K562 (cell line): ENCODE measurements at regions not wholly inside any gene's neighbourhood (a gene's known extent, or its start where the extent isn't known, plus 50 kb on each side); places are given as distances from the start of the nearest gene placed in this dataset.

Experiments used
- C11orf30 ChIP-seq: fragments of 450-650 bp; IDR thresholded peaks from 2 replicates; pipeline ENCODE4 v1.6.1; 2016; ENCODE audit warnings: low read depth, mild to moderate bottlenecking
- ERF ChIP-seq: fragments of 450-650 bp; formaldehyde crosslinking; IDR thresholded peaks from 2 replicates; pipeline ENCODE4 v1.4.0; 2020; ENCODE audit warnings: mild to moderate bottlenecking, mixed read lengths
- ESRRB ChIP-seq: fragments of 250-450 bp; sonication (Bioruptor Pico); IDR thresholded peaks from 2 replicates; pipeline ENCODE4 v1.5.0; 2020; ENCODE audit warnings: mild to moderate bottlenecking, moderate library complexity, borderline replicate concordance
- ETV1 ChIP-seq: fragments of 450-650 bp; conservative IDR thresholded peaks from 2 replicates; pipeline ENCODE4 v1.6.1; 2016; ENCODE audit warnings: missing genetic modification characterization, control low read depth, low read depth, missing compliant biosample characterization
- GABPA ChIP-seq: fragments of 200-800 bp; sonication (Bioruptor generic); conservative IDR thresholded peaks from 2 replicates; pipeline ENCODE4 v1.6.1; 2016; ENCODE audit warnings: low read depth, missing genetic modification characterization, missing compliant biosample characterization
- HMG20B ChIP-seq: fragments of 250-450 bp; sonication (Bioruptor Pico); IDR thresholded peaks from 2 replicates; pipeline ENCODE4 v1.5.0; 2021; ENCODE audit warnings: mild to moderate bottlenecking
- JUND ChIP-seq, 2 experiments: IDR thresholded peaks; 2 replicates in 1 of 2; 3 replicates in 1 of 2; pipeline ENCODE4 v1.6.1; 2011; ENCODE audit warnings: borderline replicate concordance in 2 of 2, low read depth in 2 of 2, low read length in 2 of 2, improper control_type of control experiment in 1 of 2, missing biosample characterization in 1 of 2, missing genetic modification characterization in 1 of 2, missing genetic modification reagents in 1 of 2
- MAX ChIP-seq: sonication (generic); formaldehyde crosslinking; IDR thresholded peaks from 2 replicates; pipeline ENCODE4 v1.9.0; 2022; ENCODE audit warnings: mild to moderate bottlenecking, missing genetic modification reagents
- NR2C2 ChIP-seq, 2 experiments: fragments of 200-800 bp in 1 of 2; sonication (Bioruptor generic) in 1 of 2; sonication (generic) in 1 of 2; formaldehyde crosslinking in 1 of 2; IDR thresholded peaks; 2 replicates each; pipeline versions ENCODE4 v1.6.1 to v1.8.0; 2016 to 2022; ENCODE audit warnings: mild to moderate bottlenecking in 1 of 2, missing compliant biosample characterization in 1 of 2, missing genetic modification characterization in 1 of 2, missing genetic modification reagents in 1 of 2
- NRF1 ChIP-seq, 2 experiments: fragments of 450-650 bp; IDR thresholded peaks in 1 of 2; conservative IDR thresholded peaks in 1 of 2; 2 replicates each; pipeline ENCODE4 v1.6.1; 2014; ENCODE audit warnings: mild to moderate bottlenecking in 2 of 2
- TBL1XR1 ChIP-seq, 2 experiments: IDR thresholded peaks; 2 replicates each; pipeline ENCODE4 v1.6.1; 2012; ENCODE audit warnings: improper control_type of control experiment in 2 of 2, low read length in 2 of 2, mild to moderate bottlenecking in 1 of 2
- TRIM25 ChIP-seq: fragments of 450-650 bp; IDR thresholded peaks from 2 replicates; pipeline ENCODE4 v1.7.0; 2016; ENCODE audit warnings: borderline replicate concordance
- ZNF146 ChIP-seq: IDR thresholded peaks from one replicate; pipeline ENCODE4 v1.6.1; 2018; ENCODE audit warnings: missing compliant biosample characterization; ENCODE audit not compliant: unreplicated experiment
- ZNF23 ChIP-seq: fragments of 250-450 bp; sonication (Bioruptor Pico); IDR thresholded peaks from 2 replicates; pipeline ENCODE4 v1.4.0; 2020; ENCODE audit warnings: mild to moderate bottlenecking
- ZNF785 ChIP-seq: fragments of 250-450 bp; sonication (Bioruptor Pico); IDR thresholded peaks from 2 replicates; pipeline ENCODE4 v1.4.0; 2020; ENCODE audit warnings: mild to moderate bottlenecking
- TF ChIP-seq, protein P1 (sequence below): fragments of 200-800 bp; sonication (Bioruptor generic); IDR thresholded peaks from 2 replicates; pipeline ENCODE4 v1.6.1; 2017; ENCODE audit warnings: missing genetic modification characterization, missing compliant biosample characterization
- TF ChIP-seq, protein P2 (sequence below): sonication (generic); formaldehyde crosslinking; IDR thresholded peaks from 2 replicates; pipeline ENCODE4 v1.8.0; 2022; ENCODE audit warnings: mild to moderate bottlenecking, missing genetic modification reagents
- TF ChIP-seq, protein P3 (sequence below): fragments of 250-450 bp; sonication (Bioruptor Pico); IDR thresholded peaks from 2 replicates; pipeline ENCODE4 v1.4.0; 2020; ENCODE audit warnings: borderline replicate concordance

GRCh38 chr14:50045039-50045711 lies 71.2 kb downstream of the VCPKMT start (continued):
- TF ChIP-seq TBL1XR1 (IDR thresholded peaks at IDR 0.05; ENCODE audit: low read length in 2 of 2): no peak
- TF ChIP-seq, protein P1, sequence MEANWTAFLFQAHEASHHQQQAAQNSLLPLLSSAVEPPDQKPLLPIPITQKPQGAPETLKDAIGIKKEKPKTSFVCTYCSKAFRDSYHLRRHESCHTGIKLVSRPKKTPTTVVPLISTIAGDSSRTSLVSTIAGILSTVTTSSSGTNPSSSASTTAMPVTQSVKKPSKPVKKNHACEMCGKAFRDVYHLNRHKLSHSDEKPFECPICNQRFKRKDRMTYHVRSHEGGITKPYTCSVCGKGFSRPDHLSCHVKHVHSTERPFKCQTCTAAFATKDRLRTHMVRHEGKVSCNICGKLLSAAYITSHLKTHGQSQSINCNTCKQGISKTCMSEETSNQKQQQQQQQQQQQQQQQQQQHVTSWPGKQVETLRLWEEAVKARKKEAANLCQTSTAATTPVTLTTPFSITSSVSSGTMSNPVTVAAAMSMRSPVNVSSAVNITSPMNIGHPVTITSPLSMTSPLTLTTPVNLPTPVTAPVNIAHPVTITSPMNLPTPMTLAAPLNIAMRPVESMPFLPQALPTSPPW (CRISPR knock-in tag): peak; percentile 35; the same call in 1 of the 2 replicates
- TF ChIP-seq HMG20B (CRISPR knock-in tag): no peak
- TF ChIP-seq ZNF23: no peak
- no peak for TF ChIP-seq JUND (IDR thresholded peaks at IDR 0.05; ENCODE audit: borderline replicate concordance, low read depth, low read length)
- peak; percentile 18; the same call in 1 of the 3 replicates for TF ChIP-seq JUND (tag; IDR thresholded peaks at IDR 0.05; ENCODE audit: borderline replicate concordance, low read depth, low read length)
- no peak for TF ChIP-seq ESRRB
- TF ChIP-seq, protein P2, sequence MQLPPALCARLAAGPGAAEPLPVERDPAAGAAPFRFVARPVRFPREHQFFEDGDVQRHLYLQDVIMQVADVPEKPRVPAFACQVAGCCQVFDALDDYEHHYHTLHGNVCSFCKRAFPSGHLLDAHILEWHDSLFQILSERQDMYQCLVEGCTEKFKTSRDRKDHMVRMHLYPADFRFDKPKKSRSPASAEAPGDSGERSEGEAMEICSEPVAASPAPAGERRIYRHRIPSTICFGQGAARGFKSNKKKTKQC (CRISPR knock-in tag): no peak
- TF ChIP-seq ETV1 (tag): peak; percentile 71
- no peak for TF ChIP-seq ZNF785
- TF ChIP-seq ERF (CRISPR knock-in tag): no peak
- TF ChIP-seq, protein P3, sequence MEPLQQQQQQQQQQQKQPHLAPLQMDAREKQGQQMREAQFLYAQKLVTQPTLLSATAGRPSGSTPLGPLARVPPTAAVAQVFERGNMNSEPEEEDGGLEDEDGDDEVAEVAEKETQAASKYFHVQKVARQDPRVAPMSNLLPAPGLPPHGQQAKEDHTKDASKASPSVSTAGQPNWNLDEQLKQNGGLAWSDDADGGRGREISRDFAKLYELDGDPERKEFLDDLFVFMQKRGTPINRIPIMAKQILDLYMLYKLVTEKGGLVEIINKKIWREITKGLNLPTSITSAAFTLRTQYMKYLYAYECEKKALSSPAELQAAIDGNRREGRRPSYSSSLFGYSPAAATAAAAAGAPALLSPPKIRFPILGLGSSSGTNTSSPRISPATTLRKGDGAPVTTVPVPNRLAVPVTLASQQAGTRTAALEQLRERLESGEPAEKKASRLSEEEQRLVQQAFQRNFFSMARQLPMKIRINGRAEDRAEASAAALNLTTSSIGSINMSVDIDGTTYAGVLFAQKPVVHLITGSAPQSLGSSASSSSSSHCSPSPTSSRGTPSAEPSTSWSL (CRISPR knock-in tag): no peak
- TF ChIP-seq GABPA (tag): peak; percentile 62
- TF ChIP-seq TRIM25: no peak
- TF ChIP-seq ZNF146: no peak
- TF ChIP-seq C11orf30: no peak
- no peak for TF ChIP-seq NR2C2 (CRISPR knock-in tag; IDR thresholded peaks at IDR 0.05)
- peak; percentile 25; the same call in 1 of the 2 replicates for TF ChIP-seq NR2C2 (tag; IDR thresholded peaks at IDR 0.05)
- TF ChIP-seq NRF1 (conservative IDR thresholded peaks at IDR 0.05 in 1 of 2, IDR thresholded peaks at IDR 0.05 in 1 of 2): no peak
- no peak for TF ChIP-seq MAX (CRISPR knock-in tag)
